ENCODE measurements at regions not wholly inside any gene's neighbourhood (a gene's known extent, or its start where the extent isn't known, plus 50 kb on each side); places are given as distances from the start of the nearest gene placed in this dataset.

DNA sequence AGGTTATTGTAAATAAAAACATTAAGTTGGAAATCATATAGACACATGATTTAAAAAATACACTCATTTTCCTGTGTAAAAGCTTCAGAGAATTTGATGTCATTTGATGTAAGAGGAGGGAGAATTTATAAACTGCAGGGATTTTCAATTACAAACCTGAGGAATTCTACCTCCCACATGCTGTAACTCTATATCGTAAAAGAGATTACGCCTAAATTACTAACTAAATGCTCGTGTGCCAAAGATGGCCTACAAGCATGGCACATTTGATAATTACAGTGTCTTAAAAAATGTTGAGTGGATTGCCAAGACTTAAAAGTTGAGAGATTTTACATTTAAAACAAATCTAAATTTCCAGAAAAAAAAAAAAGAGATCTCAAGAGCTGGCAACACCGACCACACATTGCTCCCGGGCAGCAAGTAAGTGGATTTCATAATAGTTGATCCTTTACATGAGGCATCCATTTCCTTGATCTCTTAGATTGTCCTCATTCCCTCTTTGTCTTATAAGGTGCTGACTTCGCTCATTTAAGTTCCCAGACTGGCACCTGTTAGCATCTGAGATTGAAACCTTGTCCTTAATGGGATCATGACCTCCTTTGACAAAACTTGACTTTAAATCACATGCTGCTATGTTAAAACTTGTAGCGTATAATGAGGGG is 840.3 kb upstream of the ZEB2 start:
- DNase-seq (ENCODE audit: low read depth, low spot score) = no peak

DNA sequence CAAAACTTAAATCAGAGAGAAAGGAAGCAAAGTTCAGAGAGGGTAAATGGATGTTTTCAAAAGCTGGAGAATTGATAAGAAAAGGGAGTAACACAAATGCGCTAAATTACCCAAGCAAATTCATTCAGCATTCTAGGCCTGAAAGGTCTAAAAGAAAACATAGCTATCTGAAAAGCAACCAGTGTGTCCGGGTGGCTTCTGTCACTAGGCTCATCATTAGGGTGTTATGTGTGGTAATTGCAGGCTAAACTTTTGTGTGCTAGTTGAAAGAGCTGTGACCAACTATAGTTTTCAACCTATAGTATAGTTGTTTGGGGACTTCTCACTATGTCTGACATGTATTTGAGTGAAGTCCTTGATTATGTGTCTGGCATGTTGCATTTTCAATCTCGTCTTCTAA is 839.6 kb upstream of the ZEB2 start:
- DNase-seq (ENCODE audit: low read depth, low spot score) = no peak

DNA sequence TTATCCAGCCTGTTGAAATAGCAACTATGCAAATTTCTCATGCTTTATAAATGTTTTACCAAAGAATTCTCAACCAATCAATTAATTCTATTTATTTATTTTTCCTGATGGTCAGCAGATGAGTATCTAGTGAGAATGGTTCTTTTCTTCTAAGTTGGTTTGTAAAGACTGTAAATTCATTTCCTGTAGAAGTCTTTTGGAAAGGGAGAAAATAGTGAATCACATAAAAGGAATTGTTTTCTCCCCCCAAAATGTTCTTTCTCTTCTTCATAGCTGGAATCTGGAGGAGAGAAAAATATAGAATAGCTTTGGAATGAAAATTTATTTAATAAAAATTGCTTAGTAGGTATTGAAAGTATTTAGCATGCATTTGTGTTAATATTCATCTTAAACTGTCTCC is 836.1 kb upstream of the ZEB2 start:
- DNase-seq (ENCODE audit: low read depth, low spot score) = no peak

DNA sequence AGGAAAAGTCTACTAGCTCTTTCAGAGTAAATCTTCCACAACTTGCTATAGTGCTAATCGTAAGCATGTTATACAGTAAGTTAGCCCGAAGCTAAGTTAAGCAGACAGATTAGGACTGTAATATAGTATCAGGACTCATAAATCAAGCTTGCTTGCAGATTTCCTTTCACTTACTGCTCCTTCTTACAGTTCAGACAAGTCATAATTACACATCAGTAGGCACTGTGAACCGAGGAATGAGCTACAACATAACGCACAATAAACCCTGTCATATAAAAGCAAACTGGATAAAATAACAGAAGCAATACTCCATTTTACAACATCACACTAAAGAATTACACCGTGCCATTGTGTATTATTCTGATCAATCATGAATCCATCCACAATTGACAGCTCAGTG is 832.6 kb upstream of the ZEB2 start:
- no peak for DNase-seq (ENCODE audit: low read depth, low spot score)

DNA sequence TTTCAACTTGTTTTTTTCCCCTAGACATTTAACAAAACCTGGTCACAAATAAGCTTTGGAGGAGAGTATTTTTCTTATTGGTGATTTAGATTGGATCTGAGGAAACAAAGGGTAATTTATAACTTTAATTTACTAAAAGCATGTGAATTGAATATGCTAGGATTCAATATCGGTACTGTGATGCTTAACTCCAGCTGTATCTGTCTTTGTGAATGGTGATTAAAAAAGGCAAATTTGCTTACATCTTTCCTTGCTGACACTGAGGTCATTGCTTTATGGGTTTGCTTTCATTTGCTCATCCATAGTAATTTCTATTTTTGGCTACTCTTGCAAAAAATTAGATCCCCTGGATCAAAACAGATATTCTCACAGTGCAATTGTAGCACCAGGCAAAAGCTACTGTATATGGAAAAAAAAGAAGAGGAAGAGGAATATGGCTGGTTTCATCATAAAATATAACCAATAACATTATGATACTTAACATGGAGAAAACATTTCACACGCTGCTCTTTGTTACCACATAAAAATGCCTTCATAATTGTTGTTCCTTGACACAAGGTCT is 832.0 kb upstream of the ZEB2 start:
- no peak for DNase-seq (ENCODE audit: low read depth, low spot score)

DNA sequence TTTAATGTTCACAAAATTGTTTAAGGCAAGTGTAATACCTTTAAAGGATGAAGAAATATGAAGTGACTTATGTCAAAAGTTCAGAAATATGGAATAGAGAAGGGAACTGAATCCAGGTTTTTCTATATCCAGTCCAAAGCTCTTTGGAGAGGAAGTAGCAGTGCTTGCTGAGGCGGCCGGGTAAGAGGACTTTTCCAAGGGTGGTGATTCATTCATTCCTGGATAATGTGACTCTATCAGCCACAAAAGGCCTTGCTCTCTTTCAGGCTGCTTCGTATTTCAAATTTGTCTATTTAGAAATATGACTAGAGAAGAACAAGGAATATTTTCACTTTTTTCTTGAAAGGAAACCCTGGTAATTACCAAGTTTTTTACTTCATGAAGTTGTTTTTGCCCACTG is 830.1 kb upstream of the ZEB2 start:
- no peak for DNase-seq (ENCODE audit: low read depth, low spot score)

DNA sequence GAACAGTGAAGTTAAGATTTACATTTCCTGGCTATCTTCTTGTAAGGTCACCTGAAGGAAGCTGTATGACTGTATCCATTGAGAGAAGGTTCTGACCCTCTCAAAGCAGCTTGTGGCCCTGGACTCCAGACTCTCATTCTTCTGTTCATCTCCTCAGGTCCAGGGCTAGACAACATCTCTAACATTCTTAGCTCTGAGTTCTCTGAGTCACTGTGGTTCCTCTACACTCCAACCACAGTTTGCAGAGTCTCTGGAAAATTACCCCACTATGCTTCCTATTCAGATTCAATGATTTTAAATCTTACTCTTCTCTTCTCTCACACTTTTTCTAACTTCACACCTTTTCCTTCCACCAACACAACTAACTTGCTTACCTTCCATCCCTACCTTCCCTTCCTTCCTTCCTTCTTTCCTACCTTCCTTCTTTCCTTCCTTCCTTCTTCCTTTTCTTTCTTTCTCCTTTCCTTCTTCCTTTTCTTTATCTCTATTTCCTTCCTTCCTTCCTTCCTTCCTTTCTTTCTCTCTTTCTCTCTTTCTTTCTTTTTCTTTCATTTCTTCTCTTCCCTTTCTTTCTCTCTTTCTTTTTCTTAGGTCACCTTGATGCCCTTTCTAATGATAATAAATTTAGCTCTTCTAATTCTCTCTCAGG is 824.3 kb upstream of the ZEB2 start:
- no peak for DNase-seq (ENCODE audit: low read depth, low spot score)

DNA sequence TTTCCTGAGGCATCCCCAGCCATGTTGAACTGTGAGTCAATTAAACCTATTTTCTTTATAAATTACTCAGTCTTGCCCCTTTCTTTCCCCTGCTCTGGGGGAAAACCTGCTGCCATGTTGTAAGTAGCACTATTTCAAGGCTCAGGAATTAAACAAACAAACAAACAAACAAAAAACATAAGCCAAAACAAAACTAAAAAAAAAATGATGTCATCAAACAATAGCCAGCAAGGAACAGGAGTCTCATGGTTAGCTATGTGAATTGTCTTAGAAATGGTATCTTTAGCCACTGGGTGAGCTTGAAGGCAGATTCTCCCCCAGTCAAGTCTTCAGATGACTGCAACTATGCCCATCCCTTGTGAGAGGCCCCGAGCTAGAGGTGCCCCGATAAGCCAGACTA is 823.4 kb upstream of the ZEB2 start:
- no peak for DNase-seq (ENCODE audit: low read depth, low spot score)

DNA sequence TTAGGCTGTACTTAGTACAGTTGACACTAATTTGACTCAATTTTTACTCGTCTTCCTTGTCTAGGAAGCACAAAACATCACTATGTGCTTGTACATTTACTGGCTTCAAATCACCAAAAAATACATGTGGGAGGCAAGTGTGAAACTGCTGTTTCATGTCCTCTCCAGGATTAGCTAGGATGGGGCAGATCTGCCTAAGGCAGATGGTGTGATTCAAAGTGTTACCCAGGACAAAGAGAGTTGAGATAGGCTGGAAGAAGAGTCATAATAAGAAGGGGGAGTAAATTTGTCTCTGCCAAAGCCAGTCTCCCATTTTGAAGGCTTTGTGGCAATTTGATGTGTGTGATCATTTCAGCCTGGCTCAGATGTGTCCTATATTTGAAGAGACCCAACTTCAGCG is 821.6 kb upstream of the ZEB2 start:
- DNase-seq (ENCODE audit: low read depth, low spot score) = no peak

DNA sequence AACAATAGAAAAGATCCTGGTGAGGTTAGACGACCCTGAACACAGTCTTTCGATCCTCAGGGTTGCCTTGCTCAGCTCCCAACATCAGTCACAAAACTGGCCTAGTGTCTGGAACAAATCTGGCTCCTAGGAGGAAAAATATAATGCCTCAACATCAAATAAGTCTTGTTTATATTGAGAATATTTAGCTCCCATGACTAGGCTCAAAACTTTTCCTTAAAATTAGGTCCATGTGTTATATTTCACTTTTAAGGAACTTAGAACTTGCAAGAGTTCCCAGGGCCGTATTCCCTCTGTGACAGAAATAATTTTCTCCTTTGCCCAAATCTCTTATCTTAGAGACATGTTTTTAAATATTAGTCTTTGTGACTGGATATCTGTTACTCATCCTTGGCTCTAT is 819.7 kb upstream of the ZEB2 start:
- no peak for DNase-seq (ENCODE audit: low read depth, low spot score)

DNA sequence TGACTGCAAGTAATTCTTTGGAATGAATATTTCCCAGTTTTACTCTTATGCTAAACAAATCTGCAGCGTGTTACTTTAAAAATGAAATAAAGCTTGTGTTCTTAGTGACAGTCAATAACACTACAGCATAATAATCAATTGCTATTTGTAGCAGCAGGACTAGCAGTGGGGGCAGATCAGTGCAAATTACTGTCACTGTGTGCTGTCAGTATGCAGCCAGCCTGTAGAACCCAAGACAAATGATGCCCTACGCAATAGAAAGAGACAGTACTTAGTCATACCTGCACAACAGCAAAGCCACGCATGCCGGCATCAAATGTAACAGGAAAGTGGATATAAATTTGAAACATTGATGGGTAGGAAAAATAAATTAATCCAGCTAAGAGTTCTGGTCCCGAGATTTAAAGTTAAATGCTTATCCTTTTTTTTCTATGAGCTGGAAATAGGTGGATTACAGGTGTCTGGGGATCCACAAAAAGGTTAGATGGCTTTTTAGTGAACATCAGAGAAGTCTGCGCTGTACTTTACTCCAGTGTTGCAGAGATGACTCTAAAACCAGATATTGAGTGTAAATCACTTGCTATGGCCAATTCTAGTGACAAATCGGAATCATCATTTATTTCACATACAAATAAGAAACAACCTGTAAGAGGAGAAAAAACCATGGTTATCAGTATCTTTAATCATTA is 812.4 kb upstream of the ZEB2 start:
- DNase-seq (ENCODE audit: low read depth, low spot score) = no peak

DNA sequence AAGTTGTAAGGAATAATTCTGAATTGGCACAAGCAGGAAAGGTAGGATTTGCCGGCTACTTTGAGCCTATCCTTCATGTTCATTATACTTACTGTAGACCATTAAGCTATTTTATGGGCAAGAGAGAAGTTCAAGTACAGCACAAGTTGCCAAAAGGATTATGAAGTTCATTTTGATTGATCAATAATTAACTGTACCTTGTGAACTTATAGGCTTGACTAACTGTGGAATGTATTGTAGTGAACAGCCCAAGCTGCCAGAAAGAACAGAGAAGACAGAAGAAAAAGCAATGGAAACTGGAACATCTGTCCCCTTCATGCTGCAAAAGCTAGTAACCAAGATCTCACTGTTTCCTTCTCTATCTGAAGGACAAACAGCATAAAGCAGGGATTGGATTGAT is 810.1 kb upstream of the ZEB2 start:
- DNase-seq (ENCODE audit: low read depth, low spot score) = no peak

DNA sequence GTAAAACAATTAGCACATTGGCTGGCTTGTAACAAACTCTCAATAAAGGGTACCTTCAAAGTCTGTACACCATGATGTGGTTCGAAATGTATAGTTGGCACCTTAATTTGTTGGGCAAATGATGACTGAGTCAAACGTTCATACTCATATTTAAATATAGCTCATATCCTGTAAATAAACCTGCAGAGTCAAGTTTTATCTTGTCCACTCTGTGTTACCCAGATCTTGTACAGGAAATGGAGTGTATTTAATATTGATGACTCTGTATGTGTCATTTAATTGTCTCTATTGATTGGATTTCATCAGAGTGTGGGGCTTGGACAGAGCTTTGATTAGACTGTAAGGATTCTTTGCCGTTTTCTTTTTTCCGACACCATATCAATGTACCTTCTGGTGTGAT is 805.6 kb upstream of the ZEB2 start:
- no peak for DNase-seq (ENCODE audit: low read depth, low spot score)

DNA sequence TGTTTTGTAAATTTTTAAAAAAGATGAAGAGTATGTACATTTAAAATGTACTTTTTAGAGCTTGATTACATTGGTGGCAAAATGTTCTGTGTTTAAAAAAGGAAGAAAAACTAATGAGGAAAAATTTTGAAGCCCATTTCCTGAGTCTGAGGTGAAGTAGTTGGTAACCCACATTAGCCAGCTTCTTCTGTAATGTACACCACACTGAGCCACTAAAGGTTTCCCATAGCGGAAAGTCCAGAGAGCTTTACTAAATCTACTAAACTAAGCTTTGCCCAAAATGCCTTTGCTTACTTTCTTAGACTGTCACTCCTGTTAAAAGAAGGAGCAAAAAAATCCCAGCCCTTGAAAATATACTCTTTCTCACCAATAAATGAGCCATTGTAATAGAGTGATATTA is 804.8 kb upstream of the ZEB2 start:
- DNase-seq (ENCODE audit: low read depth, low spot score) = no peak

DNA sequence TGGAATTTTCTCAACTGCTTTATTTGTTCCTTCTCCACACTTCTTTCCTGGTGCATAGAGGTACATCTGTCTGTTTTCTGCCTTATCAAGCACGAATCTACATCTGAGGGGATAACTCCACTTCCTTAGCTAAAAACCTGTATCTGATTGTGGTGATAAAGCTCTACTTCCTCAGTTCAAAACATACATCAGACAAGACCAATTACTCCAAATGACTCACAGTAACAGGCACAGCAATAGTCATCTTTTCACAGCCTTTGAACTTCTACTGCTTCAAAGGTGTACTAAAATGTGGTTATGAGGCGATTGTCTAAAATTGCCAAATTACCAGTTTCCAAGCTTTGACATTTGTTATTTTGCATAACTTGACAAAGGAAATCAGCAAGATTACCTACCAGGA is 803.6 kb upstream of the ZEB2 start:
- no peak for DNase-seq (ENCODE audit: low read depth, low spot score)

DNA sequence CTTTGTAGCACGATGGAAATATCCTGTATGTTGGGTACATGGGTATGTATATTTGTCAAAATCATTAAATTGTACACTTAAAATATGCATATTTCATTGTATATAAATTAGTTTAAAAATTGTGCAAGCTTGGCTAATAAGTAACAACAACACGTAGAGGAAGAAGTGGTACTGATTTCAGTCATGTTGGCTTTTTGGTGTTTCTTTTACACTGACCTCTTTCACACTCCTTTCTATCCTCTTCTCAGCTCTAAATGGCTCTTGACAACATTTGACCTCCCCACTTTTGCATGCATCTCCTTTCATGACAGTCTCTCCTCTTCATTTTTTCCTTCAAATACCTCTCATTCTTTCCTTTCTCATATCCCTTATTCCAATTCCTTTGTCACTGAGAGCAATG is 801.4 kb upstream of the ZEB2 start:
- no peak for DNase-seq (ENCODE audit: low read depth, low spot score)

DNA sequence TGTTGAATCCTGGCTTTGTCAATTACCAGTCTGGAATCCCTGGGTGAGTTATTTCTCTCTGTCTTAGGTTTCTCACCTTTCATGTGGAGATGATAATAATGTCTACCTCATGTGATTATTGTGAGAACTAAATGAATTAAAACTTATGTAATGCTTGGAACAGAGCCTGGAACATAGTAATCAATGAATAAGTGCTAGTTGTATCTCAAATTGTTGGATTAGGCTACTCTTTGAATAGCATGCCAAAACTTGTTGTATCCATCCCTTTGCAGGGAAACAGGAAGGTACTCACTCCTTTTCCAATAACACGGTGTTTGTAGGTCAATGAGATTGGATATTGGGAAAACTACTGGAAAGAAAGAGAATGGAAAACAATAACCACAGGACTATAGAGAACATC is 796.6 kb upstream of the ZEB2 start:
- no peak for DNase-seq (ENCODE audit: low read depth, low spot score)

DNA sequence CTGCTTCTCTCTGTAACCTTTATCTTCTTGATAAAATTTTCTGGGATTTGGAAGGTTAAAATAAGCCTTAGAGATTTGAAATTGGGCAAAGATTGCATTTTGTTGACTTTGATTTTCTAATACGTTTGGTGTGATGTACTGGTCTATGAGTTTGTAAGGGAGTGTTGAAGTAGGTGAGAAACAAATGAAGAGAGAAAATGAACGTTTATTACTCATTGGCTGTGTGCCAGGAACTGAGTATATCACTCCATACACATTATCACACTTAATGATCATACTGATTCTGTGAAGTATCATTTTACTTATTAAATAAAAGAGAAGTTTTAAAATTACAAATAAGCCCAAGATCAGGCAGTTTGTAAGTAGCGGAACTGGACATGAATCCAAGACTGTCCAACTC is 795.1 kb upstream of the ZEB2 start:
- DNase-seq (ENCODE audit: low read depth, low spot score) = no peak

DNA sequence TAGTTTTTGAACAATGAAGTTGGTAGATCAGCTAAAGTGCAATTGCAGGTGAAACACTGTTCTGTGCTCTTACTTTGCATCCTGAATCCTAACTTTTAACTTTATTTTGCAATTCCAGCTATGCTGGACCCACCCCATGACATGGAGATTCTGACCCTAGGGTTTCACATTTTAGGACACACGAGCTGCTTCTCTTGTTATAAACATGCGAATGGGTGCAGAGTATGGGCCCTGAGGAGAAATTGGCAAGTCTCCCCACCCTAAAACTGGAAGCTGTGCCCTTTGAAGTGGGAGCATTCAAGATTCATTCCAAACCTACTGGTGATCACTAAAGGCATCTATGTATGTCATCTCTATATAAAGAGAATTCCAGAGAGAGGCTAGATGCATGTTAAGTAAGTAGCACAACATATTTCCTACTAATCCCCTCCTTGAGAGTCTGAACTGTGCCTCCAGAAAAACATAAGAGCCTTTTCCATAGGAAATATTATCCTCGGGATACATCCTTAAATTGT is 794.3 kb upstream of the ZEB2 start:
- no peak for DNase-seq (ENCODE audit: low read depth, low spot score)

DNA sequence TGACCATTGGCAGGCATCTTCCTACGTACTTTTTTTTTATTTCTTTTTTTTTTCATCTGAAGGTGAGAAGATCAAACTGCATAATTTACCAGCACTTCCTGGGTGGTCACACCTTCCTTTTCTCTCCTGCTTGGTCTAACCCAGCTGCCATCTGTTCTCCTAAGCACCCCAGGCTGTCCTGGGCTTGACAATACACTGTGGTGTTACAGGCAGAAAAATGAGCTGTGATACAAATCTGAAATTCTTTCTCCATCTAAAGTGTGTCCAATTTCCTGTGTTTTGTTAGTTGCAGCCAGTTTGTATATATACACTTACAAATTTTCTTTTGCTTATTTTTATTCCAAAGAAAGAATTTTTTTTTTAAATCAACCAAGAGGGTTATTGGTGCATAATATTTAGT is 786.0 kb upstream of the ZEB2 start:
- no peak for DNase-seq (ENCODE audit: low read depth, low spot score)

DNA sequence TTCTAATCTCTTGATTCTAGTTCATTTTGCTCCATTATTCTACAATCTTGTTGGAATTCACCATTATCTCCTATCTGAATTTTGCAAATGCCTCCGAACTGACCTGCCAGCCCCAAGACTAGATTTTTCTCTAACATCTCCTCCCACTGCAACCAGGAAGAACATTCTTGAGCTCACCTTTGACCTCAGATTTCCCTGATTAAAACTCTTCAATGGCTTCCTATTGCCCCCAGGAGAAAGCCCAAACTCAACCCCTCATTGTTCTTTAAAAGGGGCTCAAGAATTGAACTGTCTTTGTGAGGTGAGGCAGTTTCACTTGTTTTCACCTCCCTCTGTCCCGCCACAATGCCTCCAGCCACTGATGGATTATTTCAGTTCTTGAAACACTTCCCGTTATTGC is 784.6 kb upstream of the ZEB2 start:
- no peak for DNase-seq (ENCODE audit: low read depth, low spot score)

DNA sequence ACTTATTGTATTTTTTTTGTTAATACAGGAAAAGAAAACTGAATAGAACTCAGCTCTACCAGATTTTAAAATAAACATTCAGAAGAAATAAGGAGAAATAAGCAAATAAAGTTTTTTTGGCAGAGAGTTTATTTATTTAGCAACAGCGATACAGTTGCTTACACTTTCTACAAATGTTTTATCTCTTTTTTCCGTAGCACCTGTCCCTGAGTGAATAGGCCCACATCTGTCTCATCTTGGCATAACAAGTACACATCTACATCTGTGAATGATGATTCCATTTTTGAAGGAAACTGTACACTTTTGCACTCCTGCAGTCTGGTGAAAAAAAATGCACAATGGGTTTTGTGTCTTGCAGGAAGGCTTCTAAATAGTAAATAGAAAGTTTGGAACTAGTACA is 783.6 kb upstream of the ZEB2 start:
- DNase-seq (ENCODE audit: low read depth, low spot score) = no peak

DNA sequence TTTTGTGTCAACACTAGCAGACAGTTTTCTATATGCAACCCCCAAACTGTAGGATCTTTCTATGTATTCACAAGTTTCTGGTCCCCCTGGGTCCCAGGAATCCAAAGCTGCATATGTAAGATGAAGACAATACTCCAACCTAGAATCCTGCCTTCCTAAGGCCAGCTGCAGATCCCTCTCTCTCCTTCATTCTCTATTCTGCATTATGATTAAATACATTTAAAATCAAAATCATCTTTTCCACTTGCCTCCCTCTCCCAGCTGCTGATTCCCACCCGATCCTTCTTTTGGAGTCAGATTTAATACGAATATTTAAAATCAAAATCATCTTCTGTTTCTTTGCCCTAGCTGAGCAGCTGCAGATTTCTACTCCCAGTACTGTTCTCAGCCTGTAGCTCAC is 783.0 kb upstream of the ZEB2 start:
- DNase-seq (ENCODE audit: low read depth, low spot score) = no peak
